ENCODE measurements at regions not wholly inside any gene's neighbourhood (a gene's known extent, or its start where the extent isn't known, plus 50 kb on each side); places are given as distances from the start of the nearest gene placed in this dataset.

DNA sequence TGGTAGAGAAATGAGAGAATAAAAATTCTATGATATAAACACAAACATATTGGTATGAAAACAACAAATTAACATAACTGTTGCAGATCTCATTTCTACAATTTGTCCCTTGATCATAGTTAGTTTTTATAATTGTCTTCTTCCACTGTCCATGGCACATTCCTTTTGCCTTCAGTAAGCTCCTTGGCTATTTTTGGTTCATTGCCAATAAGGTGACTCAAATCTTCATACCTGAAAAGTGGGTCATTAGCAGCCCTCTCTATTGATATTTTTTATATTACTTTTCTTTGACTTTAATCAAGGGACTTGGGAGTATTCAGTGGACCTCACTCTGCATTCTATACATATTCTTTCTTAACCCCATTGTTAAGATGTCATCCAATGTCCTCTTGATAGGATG lies 552.9 kb downstream of the TDRD15 start:
- H3K9ac ChIP-seq (ENCODE audit: low read length), result no peak overlapping the region
- no peak overlapping the region for H3K4me3 ChIP-seq (ENCODE audit: low read depth in 1 of 2, low read length in 2 of 2)
- no peak overlapping the region for H3K27ac ChIP-seq (ENCODE audit: low read depth, low read length)
- H3K9me3 ChIP-seq (ENCODE audit: low read length), result no peaks in the 10 kb centered on the region
- no peaks in the 10 kb centered on the region for H3K36me3 ChIP-seq (ENCODE audit: insufficient read depth, low read length)
- no peaks in the 10 kb centered on the region for H3K4me1 ChIP-seq (ENCODE audit: insufficient read depth, low read length)
- H3K27me3 ChIP-seq (ENCODE audit: control insufficient read depth in 1 of 2, insufficient read depth in 2 of 2, low read length in 2 of 2), result no peaks in the 10 kb centered on the region

DNA sequence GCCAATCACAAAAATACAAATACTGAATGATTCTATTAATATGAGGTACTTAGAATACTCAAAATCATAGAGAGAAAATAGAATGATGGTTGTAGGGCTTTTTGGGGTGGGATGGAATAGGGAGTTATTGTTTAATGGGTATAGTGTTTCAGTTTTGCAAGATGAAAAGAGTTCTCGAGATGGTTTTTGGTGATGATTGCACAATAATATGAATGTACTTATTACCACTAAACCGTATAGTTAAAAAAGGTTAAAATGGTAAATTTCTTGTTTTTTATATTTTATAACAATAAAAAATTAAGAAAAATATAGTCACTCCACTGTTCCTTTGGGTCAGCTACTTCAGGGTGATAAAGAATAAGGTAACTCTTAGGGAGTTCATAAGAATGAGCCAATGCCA lies 560.1 kb downstream of the TDRD15 start:
- Histone ChIP-seq H3K36me3 (ENCODE audit: insufficient read depth, low read length) (no peaks in the 10 kb centered on the region), H3K9ac (ENCODE audit: low read length) (no peak overlapping the region), H3K4me3 (ENCODE audit: low read depth in 1 of 2, low read length in 2 of 2) (no peak overlapping the region), H3K27ac (ENCODE audit: low read depth, low read length) (no peak overlapping the region), H3K27me3 (ENCODE audit: control insufficient read depth in 1 of 2, insufficient read depth in 2 of 2, low read length in 2 of 2) (no peaks in the 10 kb centered on the region), H3K9me3 (ENCODE audit: low read length) (no peaks in the 10 kb centered on the region), H3K4me1 (ENCODE audit: insufficient read depth, low read length) (no peaks in the 10 kb centered on the region)

DNA sequence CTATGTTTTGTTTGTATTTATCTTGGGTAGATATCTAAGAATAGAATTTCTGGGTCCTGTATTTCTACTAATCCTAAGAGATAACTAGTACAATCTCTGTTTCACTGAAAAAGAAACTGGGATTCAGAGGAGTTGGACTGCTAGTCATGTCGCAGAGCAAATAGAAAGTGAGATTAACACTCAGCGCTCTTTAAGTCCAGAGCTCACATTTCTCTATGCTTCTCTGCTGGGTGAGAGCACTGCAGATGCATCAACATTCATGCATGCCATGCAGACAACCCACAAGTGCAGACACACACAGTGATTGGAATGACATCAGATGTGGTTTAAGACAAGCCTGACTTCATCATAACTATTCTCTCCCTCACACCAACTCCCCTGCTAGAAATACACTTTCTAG lies 563.8 kb downstream of the TDRD15 start:
- no peak overlapping the region for H3K9ac ChIP-seq (ENCODE audit: low read length)
- H3K4me3 ChIP-seq (ENCODE audit: low read depth in 1 of 2, low read length in 2 of 2), result no peak overlapping the region

DNA sequence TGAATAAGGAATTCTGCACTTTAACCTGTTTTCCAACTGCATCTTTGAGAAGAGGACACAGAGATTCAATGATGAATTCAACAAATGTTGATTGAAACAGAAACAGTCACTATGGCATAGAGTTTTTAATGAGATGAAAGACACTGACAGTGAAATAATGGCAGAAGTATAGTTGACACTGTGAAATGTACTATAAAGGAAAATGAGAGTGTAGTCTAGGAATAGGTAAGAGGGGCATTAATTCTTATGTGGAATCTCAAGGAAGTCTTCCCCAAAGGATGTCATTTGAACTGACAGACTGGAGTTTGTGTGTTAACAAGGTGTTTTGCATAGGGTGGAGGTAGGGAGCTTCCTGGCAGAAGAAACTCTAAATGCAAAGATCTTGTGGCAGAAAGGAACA lies 566.2 kb downstream of the TDRD15 start:
- Histone ChIP-seq H3K9me3 (ENCODE audit: low read length) (no peaks in the 10 kb centered on the region), H3K9ac (ENCODE audit: low read length) (no peak overlapping the region), H3K27ac (ENCODE audit: low read depth, low read length) (no peak overlapping the region), H3K27me3 (ENCODE audit: control insufficient read depth in 1 of 2, insufficient read depth in 2 of 2, low read length in 2 of 2) (no peaks in the 10 kb centered on the region), H3K4me1 (ENCODE audit: insufficient read depth, low read length) (no peaks in the 10 kb centered on the region), H3K36me3 (ENCODE audit: insufficient read depth, low read length) (no peaks in the 10 kb centered on the region), H3K4me3 (ENCODE audit: low read depth in 1 of 2, low read length in 2 of 2) (no peak overlapping the region)

More for the DNA sequence above, 563.8 kb downstream of the TDRD15 start:
- H3K9me3 ChIP-seq (ENCODE audit: low read length), result no peaks in the 10 kb centered on the region
- H3K27me3 ChIP-seq (ENCODE audit: control insufficient read depth in 1 of 2, insufficient read depth in 2 of 2, low read length in 2 of 2), result no peaks in the 10 kb centered on the region
- no peaks in the 10 kb centered on the region for H3K36me3 ChIP-seq (ENCODE audit: insufficient read depth, low read length)
- no peak overlapping the region for H3K27ac ChIP-seq (ENCODE audit: low read depth, low read length)
- H3K4me1 ChIP-seq (ENCODE audit: insufficient read depth, low read length), result no peaks in the 10 kb centered on the region

DNA sequence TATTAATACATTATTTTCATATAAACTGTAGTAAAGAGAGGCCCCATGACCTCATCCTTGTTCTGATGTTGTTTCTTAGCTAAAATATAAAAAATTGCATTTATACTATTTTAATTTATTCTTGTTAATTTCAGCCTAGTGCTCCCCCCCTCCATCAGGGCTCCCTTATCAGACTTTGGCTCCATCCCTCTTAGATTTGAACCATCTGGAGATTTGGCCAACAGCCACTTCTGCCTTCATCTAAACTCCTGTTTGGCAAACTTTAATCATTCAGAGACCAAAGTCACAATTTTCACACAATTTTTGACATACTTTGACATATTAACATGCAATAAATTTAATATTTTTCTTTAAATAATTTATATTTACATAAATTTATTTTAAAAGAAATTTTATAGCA lies 569.3 kb downstream of the TDRD15 start:
- Histone ChIP-seq H3K36me3 (ENCODE audit: insufficient read depth, low read length) (no peaks in the 10 kb centered on the region), H3K4me1 (ENCODE audit: insufficient read depth, low read length) (no peaks in the 10 kb centered on the region), H3K4me3 (ENCODE audit: low read depth in 1 of 2, low read length in 2 of 2) (no peak overlapping the region), H3K9me3 (ENCODE audit: low read length) (no peaks in the 10 kb centered on the region), H3K9ac (ENCODE audit: low read length) (no peak overlapping the region), H3K27ac (ENCODE audit: low read depth, low read length) (no peak overlapping the region), H3K27me3 (ENCODE audit: control insufficient read depth in 1 of 2, insufficient read depth in 2 of 2, low read length in 2 of 2) (no peaks in the 10 kb centered on the region)

DNA sequence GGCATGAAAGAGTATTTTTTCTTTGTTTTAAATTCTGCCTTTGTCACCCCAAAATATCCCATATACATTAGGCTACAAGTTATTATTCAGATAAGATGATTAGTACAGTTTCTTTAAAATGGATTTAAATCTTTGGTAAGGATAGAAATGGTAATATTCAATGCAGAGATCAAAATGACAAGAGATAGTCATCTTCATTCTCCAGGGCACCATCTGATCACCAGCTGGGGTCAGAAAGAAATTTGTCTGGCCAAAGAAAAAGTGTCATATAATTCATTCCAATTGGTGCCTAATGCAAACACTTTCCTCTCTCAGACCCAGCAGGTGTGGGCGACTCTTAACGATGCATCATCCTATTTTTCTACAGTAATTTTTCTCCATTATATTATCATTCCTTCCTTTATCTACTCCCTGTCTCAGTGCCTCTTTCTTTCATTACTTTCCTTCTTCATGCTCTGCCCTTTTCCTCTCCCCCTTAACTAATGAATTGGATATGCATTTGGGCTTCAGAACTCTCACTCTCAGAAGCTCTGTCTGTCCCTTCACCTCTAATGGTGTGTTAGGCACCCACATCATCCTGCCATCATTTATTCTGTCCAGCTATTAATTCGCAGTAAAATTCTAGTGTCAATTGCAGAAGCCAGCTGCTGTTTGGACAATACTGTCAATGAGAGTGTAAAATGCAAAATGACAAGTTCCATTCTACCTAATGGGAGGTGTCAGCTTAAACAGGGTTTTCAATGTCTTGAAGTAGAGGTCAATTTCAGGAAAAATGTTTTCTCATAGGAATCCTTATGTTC lies 570.5 kb downstream of the TDRD15 start:
- H3K9me3 ChIP-seq (ENCODE audit: low read length), result no peaks in the 10 kb centered on the region
- H3K9ac ChIP-seq (ENCODE audit: low read length), result no peak overlapping the region
- H3K27me3 ChIP-seq (ENCODE audit: control insufficient read depth in 1 of 2, insufficient read depth in 2 of 2, low read length in 2 of 2), result no peaks in the 10 kb centered on the region
- no peak overlapping the region for H3K27ac ChIP-seq (ENCODE audit: low read depth, low read length)
- H3K4me1 ChIP-seq (ENCODE audit: insufficient read depth, low read length), result no peaks in the 10 kb centered on the region
- H3K4me3 ChIP-seq (ENCODE audit: low read depth in 1 of 2, low read length in 2 of 2), result no peak overlapping the region
- H3K36me3 ChIP-seq (ENCODE audit: insufficient read depth, low read length), result no peaks in the 10 kb centered on the region

DNA sequence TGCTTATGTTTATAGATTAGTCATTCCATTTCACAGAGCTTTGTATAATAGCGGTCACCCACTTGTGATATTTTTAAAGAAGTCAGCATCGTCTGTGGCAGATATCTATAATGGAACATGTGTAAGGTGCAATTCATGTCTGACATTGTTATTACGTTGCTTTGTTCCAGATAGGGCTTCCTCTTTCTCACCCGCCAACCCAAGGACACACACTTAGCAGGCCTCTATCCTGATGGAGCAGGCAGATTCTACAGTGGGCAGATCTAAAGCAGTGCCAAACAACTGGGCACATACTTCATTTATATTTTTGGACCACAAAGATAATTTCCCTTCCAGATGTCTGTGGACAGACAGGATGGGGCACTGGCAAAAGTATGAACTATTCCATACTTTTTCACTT lies 573.1 kb downstream of the TDRD15 start:
- Histone ChIP-seq H3K27ac (ENCODE audit: low read depth, low read length) (no peak overlapping the region), H3K9me3 (ENCODE audit: low read length) (no peaks in the 10 kb centered on the region), H3K36me3 (ENCODE audit: insufficient read depth, low read length) (no peaks in the 10 kb centered on the region), H3K4me1 (ENCODE audit: insufficient read depth, low read length) (no peaks in the 10 kb centered on the region), H3K9ac (ENCODE audit: low read length) (no peak overlapping the region), H3K4me3 (ENCODE audit: low read depth in 1 of 2, low read length in 2 of 2) (no peak overlapping the region), H3K27me3 (ENCODE audit: control insufficient read depth in 1 of 2, insufficient read depth in 2 of 2, low read length in 2 of 2) (no peaks in the 10 kb centered on the region)

DNA sequence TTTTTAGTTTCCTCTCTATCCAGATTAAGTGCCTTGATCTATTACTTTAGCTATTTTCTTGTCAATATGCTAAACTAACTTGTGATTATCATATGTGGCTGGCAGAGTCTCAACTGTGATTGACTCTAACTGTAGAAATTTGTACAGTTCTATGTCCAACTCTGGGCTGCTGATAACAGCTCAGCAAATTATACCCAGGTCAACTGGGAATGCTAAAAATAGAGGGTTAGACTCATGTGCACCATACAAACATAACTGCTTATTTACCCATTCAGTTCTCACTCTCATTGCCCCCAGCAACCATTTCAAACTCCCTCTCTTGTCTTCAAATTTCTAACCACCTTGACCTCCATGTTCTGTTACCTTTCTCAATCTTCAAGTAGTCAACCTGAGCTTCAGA lies 576.9 kb downstream of the TDRD15 start:
- Histone ChIP-seq H3K27ac (ENCODE audit: low read depth, low read length) (no peak overlapping the region), H3K4me1 (ENCODE audit: insufficient read depth, low read length) (no peaks in the 10 kb centered on the region), H3K27me3 (ENCODE audit: control insufficient read depth in 1 of 2, insufficient read depth in 2 of 2, low read length in 2 of 2) (no peaks in the 10 kb centered on the region), H3K4me3 (ENCODE audit: low read depth in 1 of 2, low read length in 2 of 2) (no peak overlapping the region), H3K9me3 (ENCODE audit: low read length) (no peaks in the 10 kb centered on the region), H3K9ac (ENCODE audit: low read length) (no peak overlapping the region), H3K36me3 (ENCODE audit: insufficient read depth, low read length) (no peaks in the 10 kb centered on the region)

DNA sequence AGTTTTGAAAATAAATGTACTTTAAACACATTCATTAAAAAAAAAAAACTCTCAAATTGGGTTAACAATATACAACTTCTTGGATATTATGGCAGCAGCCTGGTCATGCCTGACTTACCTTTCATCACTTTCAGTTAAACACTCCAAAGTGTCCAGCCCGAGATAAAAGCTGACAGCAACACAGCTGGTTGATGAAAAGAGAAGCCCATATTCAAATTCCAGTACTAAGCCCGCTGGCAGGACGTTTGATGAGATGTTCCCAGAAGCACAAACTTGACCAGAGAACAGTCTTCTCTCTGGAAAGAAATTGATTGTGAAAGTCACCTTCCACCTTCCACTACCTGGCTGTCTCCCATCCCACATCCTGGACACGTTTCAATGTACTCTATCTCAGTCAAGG lies 586.3 kb downstream of the TDRD15 start:
- no peak overlapping the region for H3K27ac ChIP-seq (ENCODE audit: low read depth, low read length)

DNA sequence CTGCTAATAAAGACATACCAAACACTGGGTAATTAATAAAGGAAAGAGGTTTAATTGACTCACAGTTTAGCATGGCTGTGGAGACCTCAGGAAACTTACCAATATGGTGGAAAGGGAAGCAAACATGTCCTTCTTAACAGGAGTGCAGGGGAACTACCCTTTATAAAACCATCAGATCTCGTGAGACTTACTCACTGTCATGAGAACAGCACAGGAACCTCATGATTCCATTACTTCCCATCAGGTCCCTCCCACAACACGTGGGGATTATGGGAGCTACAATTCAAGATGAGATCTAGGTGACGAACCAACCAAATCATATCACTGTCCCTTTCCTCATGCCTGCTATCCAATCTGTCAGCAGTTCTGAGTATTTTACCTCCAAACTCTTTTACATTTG lies 586.7 kb downstream of the TDRD15 start:
- Histone ChIP-seq H3K9me3 (ENCODE audit: low read length) (no peaks in the 10 kb centered on the region), H3K4me1 (ENCODE audit: insufficient read depth, low read length) (no peaks in the 10 kb centered on the region), H3K9ac (ENCODE audit: low read length) (no peak overlapping the region), H3K36me3 (ENCODE audit: insufficient read depth, low read length) (no peaks in the 10 kb centered on the region), H3K4me3 (ENCODE audit: low read depth in 1 of 2, low read length in 2 of 2) (no peak overlapping the region), H3K27me3 (ENCODE audit: control insufficient read depth in 1 of 2, insufficient read depth in 2 of 2, low read length in 2 of 2) (no peaks in the 10 kb centered on the region), H3K27ac (ENCODE audit: low read depth, low read length) (no peak overlapping the region)

More for the DNA sequence above, 586.3 kb downstream of the TDRD15 start:
- no peaks in the 10 kb centered on the region for H3K36me3 ChIP-seq (ENCODE audit: insufficient read depth, low read length)
- H3K9me3 ChIP-seq (ENCODE audit: low read length), result no peaks in the 10 kb centered on the region
- no peaks in the 10 kb centered on the region for H3K4me1 ChIP-seq (ENCODE audit: insufficient read depth, low read length)
- H3K9ac ChIP-seq (ENCODE audit: low read length), result no peak overlapping the region
- no peak overlapping the region for H3K4me3 ChIP-seq (ENCODE audit: low read depth in 1 of 2, low read length in 2 of 2)
- H3K27me3 ChIP-seq (ENCODE audit: control insufficient read depth in 1 of 2, insufficient read depth in 2 of 2, low read length in 2 of 2), result no peaks in the 10 kb centered on the region

DNA sequence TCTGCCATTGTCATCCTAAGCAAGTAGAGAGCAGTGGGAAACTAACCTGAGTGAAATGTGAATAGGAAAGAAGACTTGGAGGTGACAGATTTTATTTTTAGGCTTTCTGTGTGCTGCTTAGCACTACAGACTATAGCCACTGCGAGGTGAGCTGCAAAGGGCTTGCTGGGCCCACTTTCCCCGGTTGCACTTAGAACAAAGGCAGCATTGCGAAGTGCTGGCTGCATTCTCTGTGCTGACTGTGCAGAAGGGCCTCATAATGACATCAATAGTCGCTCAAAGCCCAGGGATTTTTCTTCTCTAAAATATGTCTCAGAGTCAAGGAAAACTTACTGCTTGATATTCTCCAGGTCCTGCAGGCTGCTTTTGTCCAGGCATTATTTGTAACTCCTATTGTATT lies 592.1 kb downstream of the TDRD15 start:
- no peak overlapping the region for H3K27ac ChIP-seq (ENCODE audit: low read depth, low read length)
- no peaks in the 10 kb centered on the region for H3K9me3 ChIP-seq (ENCODE audit: low read length)
- no peak overlapping the region for H3K4me3 ChIP-seq (ENCODE audit: low read depth in 1 of 2, low read length in 2 of 2)
- H3K4me1 ChIP-seq (ENCODE audit: insufficient read depth, low read length), result no peaks in the 10 kb centered on the region
- H3K27me3 ChIP-seq (ENCODE audit: control insufficient read depth in 1 of 2, insufficient read depth in 2 of 2, low read length in 2 of 2), result no peaks in the 10 kb centered on the region
- H3K36me3 ChIP-seq (ENCODE audit: insufficient read depth, low read length), result no peaks in the 10 kb centered on the region
- no peak overlapping the region for H3K9ac ChIP-seq (ENCODE audit: low read length)

DNA sequence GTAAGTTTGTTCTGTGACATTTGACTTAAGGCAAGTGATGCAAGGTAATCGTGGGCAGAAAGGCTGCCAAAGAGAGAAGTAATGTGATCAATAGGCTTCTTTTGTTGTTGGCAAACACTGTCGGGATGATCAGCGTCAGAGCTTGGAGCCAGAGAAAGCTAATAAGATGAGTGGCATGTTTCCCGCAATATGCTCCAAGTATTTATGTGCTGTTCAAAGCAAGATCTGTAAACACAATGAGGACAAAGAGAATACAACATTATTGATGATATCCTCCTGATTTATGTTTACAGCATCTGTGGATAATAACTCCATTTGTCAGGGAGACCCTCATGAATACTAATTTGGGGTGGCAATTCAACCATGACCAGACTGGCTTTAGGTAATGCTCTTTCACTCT lies 603.3 kb downstream of the TDRD15 start:
- Histone ChIP-seq H3K27me3 (ENCODE audit: control insufficient read depth in 1 of 2, insufficient read depth in 2 of 2, low read length in 2 of 2) (no peaks in the 10 kb centered on the region), H3K9ac (ENCODE audit: low read length) (no peak overlapping the region), H3K36me3 (ENCODE audit: insufficient read depth, low read length) (no peaks in the 10 kb centered on the region), H3K4me1 (ENCODE audit: insufficient read depth, low read length) (no peaks in the 10 kb centered on the region), H3K4me3 (ENCODE audit: low read depth in 1 of 2, low read length in 2 of 2) (no peak overlapping the region), H3K27ac (ENCODE audit: low read depth, low read length) (no peak overlapping the region), H3K9me3 (ENCODE audit: low read length) (no peaks in the 10 kb centered on the region)
